ENCODE measurements at regions not wholly inside any gene's neighbourhood (a gene's known extent, or its start where the extent isn't known, plus 50 kb on each side); places are given as distances from the start of the nearest gene placed in this dataset.

DNA sequence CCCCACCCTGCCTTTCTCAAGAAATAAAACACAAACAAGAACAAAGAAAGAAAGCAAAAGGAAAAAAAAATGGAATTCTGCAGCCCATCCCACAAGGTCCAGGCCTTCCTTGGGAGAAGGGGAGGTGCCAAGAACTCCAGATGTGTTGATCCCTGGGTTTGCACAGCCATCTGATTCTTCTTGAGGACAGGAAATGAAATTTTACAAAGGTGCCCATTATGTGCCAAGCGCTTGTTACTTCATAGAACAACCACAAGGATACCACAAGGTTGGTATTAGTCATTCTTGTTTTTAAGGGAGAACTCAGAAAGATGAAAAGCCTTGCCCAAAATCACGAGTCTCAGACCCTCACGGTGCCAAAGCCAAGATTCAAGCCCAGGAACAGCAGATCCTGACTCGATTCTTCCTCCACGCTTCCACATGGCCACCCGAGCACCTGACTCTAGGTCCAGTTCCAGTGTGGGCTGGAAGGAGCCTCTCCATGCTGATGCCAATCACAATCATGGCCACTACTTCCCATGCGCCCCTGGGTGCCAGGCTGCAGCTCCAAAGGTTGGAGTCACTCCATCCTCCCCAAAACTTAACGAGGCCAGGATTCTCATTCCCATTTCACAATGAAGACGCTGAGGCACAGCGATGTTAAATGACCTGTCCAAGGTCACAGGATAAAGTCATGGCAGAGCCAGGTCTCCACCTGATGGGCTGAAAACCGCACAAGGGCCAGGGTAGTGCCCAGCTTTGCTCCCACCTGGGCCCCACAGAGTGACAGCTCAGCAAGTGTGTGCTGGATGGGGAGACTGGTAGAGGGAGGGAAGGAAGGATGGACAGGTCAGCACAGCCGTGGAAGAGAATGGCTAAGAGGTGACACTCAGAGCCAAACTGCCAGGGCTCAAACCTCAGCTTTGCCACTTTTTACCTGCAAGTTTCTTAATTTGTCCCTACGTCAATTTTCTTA is 66.7 kb upstream of the TOP1 start:
- no peak for DNase-seq

DNA sequence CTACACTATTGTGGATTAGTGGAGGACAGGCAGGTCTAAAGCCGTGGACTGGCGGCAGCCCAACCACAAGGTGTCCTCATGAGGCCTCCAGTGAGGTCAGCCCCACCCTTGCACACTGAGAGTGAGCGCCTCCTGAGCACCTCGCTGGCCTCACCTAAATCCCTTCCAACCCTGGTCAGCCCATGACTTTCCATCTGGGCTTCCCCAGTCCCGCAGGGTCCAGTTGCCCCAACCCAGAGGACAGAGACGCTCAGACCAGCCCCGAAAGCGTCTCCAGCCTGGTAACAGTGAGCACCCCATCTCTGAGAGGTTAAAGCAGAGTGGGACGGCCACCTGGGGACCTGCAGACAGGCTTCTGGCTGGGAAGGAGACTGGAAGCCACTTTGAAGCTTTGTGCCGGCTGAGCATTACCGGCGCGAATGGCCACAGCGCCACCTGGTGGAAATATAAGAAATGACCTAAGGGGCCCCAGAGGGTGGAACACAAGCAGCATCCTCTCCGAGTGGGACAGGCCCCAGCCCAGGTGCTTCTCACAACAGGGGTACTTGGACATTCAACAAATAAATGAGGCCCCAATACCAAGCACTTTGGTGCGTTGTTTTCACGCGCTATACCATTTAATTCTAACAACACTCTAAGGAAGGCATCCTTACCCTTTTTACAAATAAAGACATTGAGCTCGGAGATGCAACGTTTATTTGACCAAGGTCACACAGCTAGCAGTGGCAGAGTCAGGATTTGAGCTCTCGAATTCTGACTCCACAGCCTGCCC is 65.7 kb upstream of the TOP1 start:
- peak; percentile 49 for DNase-seq

DNA sequence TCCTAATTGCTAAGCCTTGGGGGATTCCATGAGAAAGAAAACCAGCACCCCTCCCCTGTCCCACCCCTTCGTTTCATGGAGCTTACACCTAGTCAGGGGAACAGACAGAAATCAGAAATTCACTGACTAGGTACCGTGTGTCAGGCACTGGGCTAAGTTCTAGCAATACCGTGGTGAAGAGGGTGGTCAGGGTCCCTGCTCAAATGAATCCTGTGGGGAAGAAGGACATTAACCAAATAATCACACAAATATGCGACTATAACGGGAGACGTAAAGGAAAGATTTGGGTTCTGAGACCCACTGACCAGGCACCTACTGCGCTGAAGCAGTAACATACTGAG is 65.1 kb upstream of the TOP1 start:
- no peak for DNase-seq

DNA sequence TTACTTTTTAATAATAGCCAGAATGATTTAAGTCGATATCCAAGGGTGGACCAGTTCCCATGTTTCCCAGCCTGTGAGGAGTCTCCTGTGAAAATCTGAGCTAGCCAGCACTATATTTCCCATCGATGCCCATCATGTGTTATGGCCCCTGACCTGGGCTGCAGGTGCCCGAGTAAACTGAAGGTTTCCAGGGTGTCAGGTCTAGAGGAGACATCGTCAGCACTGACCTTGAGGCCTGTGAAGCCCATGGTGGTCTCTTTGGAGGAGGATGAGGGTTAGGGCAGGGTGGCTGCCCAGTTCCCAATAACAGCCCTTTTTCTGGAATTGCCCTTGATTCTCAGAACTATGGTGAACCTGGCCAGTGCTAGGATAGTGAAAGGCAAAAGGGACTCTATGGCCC is 63.0 kb upstream of the TOP1 start:
- DNase-seq = no peak

DNA sequence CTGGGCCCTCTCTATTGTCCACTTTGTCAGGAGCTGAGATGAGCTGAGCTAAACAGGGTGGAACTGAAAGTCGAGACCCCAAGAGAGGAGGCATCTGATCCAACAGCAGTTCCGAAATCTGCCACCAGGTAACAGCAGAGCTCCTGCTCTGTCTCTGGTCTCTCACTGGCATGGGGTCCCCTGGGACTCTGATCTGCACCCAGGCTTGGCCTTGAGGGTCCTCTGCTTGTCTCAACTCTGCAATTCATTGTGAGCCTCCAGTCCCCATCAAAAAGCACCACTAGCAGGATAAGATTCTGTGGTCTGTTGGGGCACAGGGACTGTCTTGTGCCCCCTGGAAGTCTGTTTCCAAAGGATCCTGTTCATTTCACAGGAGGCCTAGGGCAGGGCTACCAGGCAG is 62.5 kb upstream of the TOP1 start:
- DNase-seq = no peak

DNA sequence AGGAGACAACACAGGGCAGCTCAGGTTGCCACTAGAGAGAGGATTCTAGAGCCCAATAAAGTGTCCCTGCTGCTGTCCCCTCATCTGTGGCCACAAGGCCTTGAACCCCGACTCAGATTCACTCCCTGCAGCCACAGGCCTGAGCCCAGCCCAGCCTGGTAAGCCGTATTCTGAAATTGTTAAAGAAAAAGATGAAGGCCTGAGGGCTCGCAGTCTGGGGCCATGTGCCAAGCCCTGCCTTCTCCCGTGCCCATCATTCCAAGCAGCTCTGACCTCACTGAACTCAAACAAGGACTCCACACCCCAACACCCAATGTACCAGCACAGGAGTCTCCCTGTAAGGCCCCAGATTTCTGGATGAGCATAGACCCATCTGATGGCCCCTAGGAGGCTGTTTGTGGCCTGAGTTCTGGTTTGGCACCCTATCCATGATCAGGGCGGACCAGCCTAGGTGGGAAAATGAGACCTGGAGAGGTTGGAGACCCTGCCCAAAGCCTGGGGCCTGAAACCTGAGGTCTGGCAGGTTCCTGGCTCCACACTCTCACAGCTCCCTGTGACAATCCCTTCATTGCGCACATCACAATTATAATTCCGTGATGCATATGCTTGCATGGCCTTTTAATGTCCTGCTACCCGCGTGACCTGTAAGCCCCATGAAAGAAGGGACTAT is 62.0 kb upstream of the TOP1 start:
- no peak for DNase-seq

DNA sequence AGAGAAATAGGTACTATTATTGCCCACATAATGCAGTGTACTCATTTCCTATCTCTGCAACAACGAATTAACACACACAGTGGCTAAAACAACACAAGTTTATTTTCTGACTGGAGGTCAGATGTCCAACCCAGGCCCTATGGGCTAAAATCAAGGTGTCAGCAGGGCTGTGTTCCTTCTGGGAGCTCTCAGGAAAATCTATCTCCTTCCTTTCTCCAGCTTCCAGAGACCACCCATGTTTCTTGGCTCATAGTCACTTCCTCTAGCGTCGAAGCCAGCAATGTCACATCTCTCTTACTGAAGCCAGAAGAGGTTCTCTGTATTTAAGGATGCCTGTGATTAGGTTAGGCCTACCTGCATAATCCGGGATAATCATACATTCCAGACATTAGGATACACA is 60.9 kb upstream of the TOP1 start:
- no peak for DNase-seq

DNA sequence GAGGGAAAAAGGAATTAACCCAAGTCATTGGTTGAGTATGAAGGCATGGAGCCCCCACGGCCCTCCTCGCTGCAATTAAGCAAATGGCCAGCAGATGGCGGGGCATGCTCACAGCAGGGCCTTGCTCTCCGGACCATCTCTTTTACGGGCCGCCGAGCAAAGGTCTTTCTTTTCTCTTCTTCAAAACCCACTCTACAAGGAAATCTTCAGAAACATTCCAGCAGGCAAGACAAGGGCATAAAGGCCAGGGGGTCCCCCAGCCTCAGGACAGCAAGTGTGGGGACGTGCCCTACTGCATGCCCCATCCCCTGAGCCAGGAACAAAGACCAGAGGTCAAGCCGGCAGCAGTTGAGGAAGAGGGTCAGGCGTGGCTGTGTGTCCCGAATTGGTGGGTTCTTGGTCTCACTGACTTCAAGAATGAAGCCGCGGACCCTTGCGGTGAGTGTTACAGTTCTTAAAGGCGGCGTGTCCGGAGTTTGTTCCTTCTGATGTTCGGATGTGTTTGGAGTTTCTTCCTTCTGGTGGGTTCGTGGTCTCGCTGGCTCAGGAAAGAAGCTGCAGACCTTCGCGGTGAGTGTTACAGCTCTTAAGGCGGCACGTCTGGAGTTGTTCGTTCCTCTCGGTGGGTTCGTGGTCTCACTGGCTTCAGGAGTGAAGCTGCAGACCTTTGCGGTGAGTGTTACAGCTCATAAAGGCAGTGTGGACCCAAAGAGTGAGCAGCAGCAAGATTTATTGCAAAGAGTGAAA is 59.6 kb upstream of the TOP1 start:
- DNase-seq = peak; percentile 30

DNA sequence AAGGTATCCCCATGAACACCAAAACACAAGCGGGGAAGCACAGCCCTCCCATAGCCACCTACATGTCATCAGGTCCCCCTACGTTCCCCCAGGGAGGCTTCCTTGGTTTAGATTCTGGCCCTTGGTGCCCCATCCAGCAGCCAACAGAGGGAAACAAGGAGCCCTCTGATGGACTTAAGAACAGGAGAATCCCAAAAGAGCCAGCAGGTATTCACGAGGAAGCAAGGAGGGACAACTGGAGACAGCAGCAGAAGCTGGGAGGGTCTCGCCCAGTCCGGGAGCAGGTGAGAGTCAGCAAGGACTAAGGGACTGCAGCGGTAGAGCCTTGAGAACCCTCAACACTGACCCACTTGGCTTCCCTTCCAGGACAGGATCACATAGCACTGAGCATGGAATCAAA is 58.4 kb upstream of the TOP1 start:
- DNase-seq = no peak

DNA sequence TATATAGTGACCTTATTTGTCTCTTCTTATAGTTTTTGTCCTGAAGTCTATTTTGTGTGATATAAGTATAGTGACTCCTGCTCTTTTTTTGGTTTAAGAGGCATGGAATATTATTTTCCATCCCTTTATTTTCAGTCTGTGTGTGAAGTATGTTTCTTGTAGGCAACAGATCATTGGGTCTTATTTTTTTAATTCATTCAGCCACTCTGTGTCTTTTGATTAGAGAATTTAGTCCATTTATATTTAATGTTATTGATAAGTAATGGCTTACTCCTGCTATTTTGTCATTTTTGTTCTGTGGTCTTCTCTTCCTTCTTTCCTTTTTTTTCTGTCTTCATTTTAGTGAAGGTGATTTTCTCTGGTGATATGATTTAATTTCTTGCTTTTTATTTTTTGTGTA is 51.4 kb upstream of the TOP1 start:
- DNase-seq = no peak

DNA sequence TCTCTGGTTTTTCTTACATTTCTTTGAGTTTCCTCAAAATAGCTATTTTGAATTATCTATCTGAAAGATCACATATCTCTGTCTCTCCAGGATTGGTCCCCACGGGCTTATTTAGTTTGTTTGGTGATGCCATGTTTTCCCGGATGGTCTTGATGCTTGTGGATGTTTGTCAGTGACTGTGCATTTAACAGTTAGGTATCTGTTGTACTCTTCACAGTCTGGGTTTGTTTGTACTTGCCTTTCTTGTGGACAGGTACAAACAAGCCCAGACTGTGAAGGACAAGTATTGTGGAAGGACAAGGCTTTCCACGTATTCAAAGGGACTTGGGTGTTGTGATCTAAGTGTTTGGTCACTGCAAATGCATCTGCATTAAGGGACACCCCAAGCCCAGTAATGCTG is 49.9 kb upstream of the TOP1 start:
- DNase-seq = no peak

All from NCI-H1092 treated with DMSO at 0.1 percent for 48 hours (cell line).